ENCODE measurements at regions not wholly inside any gene's neighbourhood (a gene's known extent, or its start where the extent isn't known, plus 50 kb on each side); places are given as distances from the start of the nearest gene placed in this dataset.

- Histone ChIP-seq H3K4me1 (ENCODE audit: insufficient read depth) (peaks cover 1% of the 10 kb centered on the region), H3K4me3 (ENCODE audit: low read depth, low read length) (no peak overlapping the region)
- WGBS: 79% methylated on average over 3 of the region's 3 CpGs
Observed at GRCh38 chr7:96836456-96836855, 126.8 kb upstream of the SEM1 start.

GRCh38 chr7:96837593-96837992 is 127.9 kb upstream of the SEM1 start:
- Histone ChIP-seq H3K4me1 (ENCODE audit: insufficient read depth) (peaks cover 1% of the 10 kb centered on the region), H3K27ac (ENCODE audit: low read depth) (no peak overlapping the region), H3K4me3 (ENCODE audit: low read depth, low read length) (no peak overlapping the region), H3K36me3 (ENCODE audit: insufficient read depth) (no peaks in the 10 kb centered on the region)
- 68% methylated on average over 2 of the region's 2 CpGs for WGBS
- DNase-seq (ENCODE audit: extremely low spot score): no peak

More at GRCh38 chr7:96836456-96836855, 126.8 kb upstream of the SEM1 start:
- no peaks in the 10 kb centered on the region for H3K36me3 ChIP-seq (ENCODE audit: insufficient read depth)
- H3K27ac ChIP-seq (ENCODE audit: low read depth): no peak overlapping the region
- DNase-seq (ENCODE audit: extremely low spot score): no peak

GRCh38 chr7:96838481-96838880 is 128.8 kb upstream of the SEM1 start:
- Histone ChIP-seq H3K4me3 (ENCODE audit: low read depth, low read length) (no peak overlapping the region), H3K4me1 (ENCODE audit: insufficient read depth) (peaks cover 1% of the 10 kb centered on the region), H3K27ac (ENCODE audit: low read depth) (no peak overlapping the region), H3K36me3 (ENCODE audit: insufficient read depth) (no peaks in the 10 kb centered on the region)
- WGBS: 67% methylated on average over 7 of the region's 7 CpGs
- DNase-seq (ENCODE audit: extremely low spot score): no peak

DNA sequence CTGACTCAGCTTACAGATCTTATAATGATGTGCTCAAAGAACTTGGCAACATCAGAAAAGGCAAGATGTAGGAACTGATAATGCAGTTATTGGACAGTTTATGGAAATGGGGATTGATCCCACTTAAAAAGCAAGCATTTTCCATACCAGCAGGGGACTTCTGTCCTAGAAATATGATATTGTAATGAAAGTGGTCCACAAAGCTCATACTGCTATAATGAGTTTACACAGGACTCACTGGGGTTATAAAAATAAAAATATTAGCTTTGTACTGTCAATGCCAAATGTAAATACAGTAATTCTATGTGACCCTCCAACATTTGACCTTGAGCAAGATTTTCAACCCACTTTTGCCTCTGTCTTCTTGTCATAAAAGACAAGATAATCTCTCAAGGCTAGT is 145.5 kb upstream of the SEM1 start:
- DNase-seq (ENCODE audit: extremely low spot score): no peak
- no peak overlapping the region for H3K27ac ChIP-seq (ENCODE audit: low read depth)
- H3K4me3 ChIP-seq (ENCODE audit: low read depth, low read length): no peak overlapping the region
- H3K36me3 ChIP-seq (ENCODE audit: insufficient read depth): no peaks in the 10 kb centered on the region
- H3K4me1 ChIP-seq (ENCODE audit: insufficient read depth): no peaks in the 10 kb centered on the region

GRCh38 chr7:96855691-96856090 is 146.0 kb upstream of the SEM1 start:
- H3K27ac ChIP-seq (ENCODE audit: low read depth): no peak overlapping the region
- no peaks in the 10 kb centered on the region for H3K4me1 ChIP-seq (ENCODE audit: insufficient read depth)
- WGBS: 75% methylated on average over 1 of the region's 1 CpG
- no peak overlapping the region for H3K4me3 ChIP-seq (ENCODE audit: low read depth, low read length)
- H3K36me3 ChIP-seq (ENCODE audit: insufficient read depth): no peaks in the 10 kb centered on the region
- DNase-seq (ENCODE audit: extremely low spot score): no peak

DNA sequence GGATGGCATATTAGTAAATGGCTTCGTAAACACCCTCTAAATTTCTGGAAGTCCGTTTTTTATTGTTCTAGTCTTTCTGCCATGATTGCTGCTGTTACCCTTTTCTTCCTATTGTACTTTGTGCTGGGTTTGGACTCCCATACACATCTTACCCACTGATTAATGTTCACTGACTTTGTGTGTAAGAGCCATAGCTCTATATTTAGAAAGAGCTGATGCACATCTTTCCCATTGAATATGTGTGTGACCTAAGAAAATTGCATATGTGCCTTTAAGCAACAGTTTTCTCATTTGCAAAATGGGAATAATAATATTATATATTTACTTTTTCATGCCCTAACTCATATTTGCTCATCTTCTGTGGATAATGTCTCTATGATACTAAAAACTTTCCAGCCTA is 135.8 kb upstream of the DLX6 start:
- 76% methylated on average over 2 of the region's 2 CpGs for WGBS
- no peak overlapping the region for H3K4me3 ChIP-seq (ENCODE audit: low read depth, low read length)
- H3K4me1 ChIP-seq (ENCODE audit: insufficient read depth): no peaks in the 10 kb centered on the region
- DNase-seq (ENCODE audit: extremely low spot score): no peak
- no peaks in the 10 kb centered on the region for H3K36me3 ChIP-seq (ENCODE audit: insufficient read depth)
- no peak overlapping the region for H3K27ac ChIP-seq (ENCODE audit: low read depth)

- H3K36me3 ChIP-seq (ENCODE audit: insufficient read depth): no peaks in the 10 kb centered on the region
- H3K27ac ChIP-seq (ENCODE audit: low read depth): no peak overlapping the region
- 36% methylated on average over 2 of the region's 2 CpGs for WGBS
- no peak for DNase-seq (ENCODE audit: extremely low spot score)
- no peaks in the 10 kb centered on the region for H3K4me1 ChIP-seq (ENCODE audit: insufficient read depth)
- H3K4me3 ChIP-seq (ENCODE audit: low read depth, low read length): no peak overlapping the region
Observed at GRCh38 chr7:96870185-96870584, 135.2 kb upstream of the DLX6 start.

- H3K36me3 ChIP-seq (ENCODE audit: insufficient read depth): no peaks in the 10 kb centered on the region
- H3K27ac ChIP-seq (ENCODE audit: low read depth): no peak overlapping the region
- no peaks in the 10 kb centered on the region for H3K4me1 ChIP-seq (ENCODE audit: insufficient read depth)
- DNase-seq (ENCODE audit: extremely low spot score): no peak
- no peak overlapping the region for H3K4me3 ChIP-seq (ENCODE audit: low read depth, low read length)
Observed at GRCh38 chr7:96870934-96871333, 134.4 kb upstream of the DLX6 start.

GRCh38 chr7:96887426-96887825 is 117.9 kb upstream of the DLX6 start:
- no peaks in the 10 kb centered on the region for H3K36me3 ChIP-seq (ENCODE audit: insufficient read depth)
- no peaks in the 10 kb centered on the region for H3K4me1 ChIP-seq (ENCODE audit: insufficient read depth)
- no peak overlapping the region for H3K27ac ChIP-seq (ENCODE audit: low read depth)
- WGBS: 48% methylated on average over 2 of the region's 2 CpGs
- no peak overlapping the region for H3K4me3 ChIP-seq (ENCODE audit: low read depth, low read length)
- no peak for DNase-seq (ENCODE audit: extremely low spot score)

GRCh38 chr7:96899108-96899507 is 106.2 kb upstream of the DLX6 start:
- Histone ChIP-seq H3K27ac (ENCODE audit: low read depth) (no peak overlapping the region), H3K36me3 (ENCODE audit: insufficient read depth) (no peaks in the 10 kb centered on the region), H3K4me3 (ENCODE audit: low read depth, low read length) (no peak overlapping the region), H3K4me1 (ENCODE audit: insufficient read depth) (no peaks in the 10 kb centered on the region)
- WGBS: 26% methylated on average over 1 of the region's 1 CpG
- no peak for DNase-seq (ENCODE audit: extremely low spot score)

DNA sequence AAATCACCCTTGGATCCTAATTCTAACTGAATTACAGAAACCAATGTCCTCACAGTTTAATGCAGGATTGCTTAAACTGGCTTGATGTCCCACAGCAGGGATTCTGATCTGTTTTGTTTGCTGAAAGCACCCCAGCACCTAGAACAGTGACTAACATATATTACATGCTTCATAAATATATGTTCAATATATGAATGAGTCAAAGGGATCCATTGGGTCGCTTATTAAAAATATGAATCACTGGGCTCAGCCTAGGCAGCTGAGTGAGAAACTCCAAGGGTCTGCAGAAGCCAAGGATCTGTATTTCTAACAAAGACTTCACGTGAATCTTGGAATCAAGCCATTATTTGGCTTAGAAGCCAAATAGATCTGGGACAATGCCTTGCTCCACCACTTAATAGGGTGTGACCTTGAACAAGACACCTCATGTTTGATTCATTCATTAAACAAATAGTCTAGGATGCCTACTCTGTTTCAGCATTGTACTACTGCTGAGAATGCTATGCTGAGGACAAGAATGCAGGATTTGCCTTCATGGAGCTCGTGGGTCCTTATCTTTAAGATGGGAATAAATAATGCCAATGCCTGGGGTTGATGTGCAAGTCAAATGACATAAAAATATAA is 103.4 kb upstream of the DLX6 start:
- DNase-seq (ENCODE audit: extremely low spot score): no peak
- WGBS: 47% methylated on average over 3 of the region's 3 CpGs
- no peak overlapping the region for H3K4me3 ChIP-seq (ENCODE audit: low read depth, low read length)

DNA sequence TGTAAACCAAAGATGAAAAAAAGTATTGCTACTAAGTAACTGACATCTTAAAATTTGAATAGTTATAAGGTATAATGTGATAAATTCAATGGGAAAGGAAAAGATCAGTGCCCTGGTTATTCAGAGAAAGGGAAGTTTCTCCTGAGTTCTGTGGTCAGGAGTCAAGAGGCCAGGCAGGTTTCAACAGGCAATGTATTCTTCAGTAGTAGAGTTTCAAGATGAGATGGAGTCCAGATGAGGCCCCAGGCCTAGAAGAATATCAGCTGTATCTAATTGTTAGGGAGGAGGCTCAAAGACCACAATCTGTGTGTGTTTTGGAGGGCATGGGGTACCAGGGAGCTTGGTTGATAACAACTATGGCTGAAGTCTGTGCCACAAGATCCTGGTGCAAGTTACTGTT is 101.4 kb upstream of the DLX6 start:
- no peaks in the 10 kb centered on the region for H3K4me1 ChIP-seq (ENCODE audit: insufficient read depth)
- no peak overlapping the region for H3K4me3 ChIP-seq (ENCODE audit: low read depth, low read length)
- H3K36me3 ChIP-seq (ENCODE audit: insufficient read depth): no peaks in the 10 kb centered on the region
- no peak overlapping the region for H3K27ac ChIP-seq (ENCODE audit: low read depth)
- no peak for DNase-seq (ENCODE audit: extremely low spot score)

More for the DNA sequence above, 103.4 kb upstream of the DLX6 start:
- Histone ChIP-seq H3K27ac (ENCODE audit: low read depth) (no peak overlapping the region), H3K36me3 (ENCODE audit: insufficient read depth) (no peaks in the 10 kb centered on the region), H3K4me1 (ENCODE audit: insufficient read depth) (no peaks in the 10 kb centered on the region)

GRCh38 chr7:96910486-96910885 is 94.9 kb upstream of the DLX6 start:
- 77% methylated on average over 3 of the region's 3 CpGs for WGBS
- Histone ChIP-seq H3K27ac (ENCODE audit: low read depth) (no peak overlapping the region), H3K4me3 (ENCODE audit: low read depth, low read length) (no peak overlapping the region), H3K4me1 (ENCODE audit: insufficient read depth) (no peaks in the 10 kb centered on the region), H3K36me3 (ENCODE audit: insufficient read depth) (no peaks in the 10 kb centered on the region)
- DNase-seq (ENCODE audit: extremely low spot score): no peak

DNA sequence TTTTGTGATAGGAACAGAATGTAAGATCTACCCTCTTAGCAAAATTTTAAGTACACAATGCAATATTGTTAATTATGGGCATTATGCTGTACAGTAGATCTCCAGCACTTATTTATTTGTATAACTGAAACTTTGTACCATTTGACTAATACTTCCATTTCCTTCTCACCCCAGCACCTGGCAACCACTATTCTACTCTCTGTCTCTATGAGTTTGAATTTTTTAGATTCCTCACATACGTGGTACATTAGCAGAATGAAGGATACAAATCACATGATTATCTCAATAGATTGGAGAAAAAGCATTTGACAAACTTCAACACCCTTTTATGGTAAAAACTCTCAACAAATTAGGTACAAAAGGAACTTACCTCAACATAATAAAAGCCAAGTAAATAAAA is 90.3 kb upstream of the DLX6 start:
- 26% methylated on average over 1 of the region's 1 CpG for WGBS
- Histone ChIP-seq H3K4me1 (ENCODE audit: insufficient read depth) (no peaks in the 10 kb centered on the region), H3K4me3 (ENCODE audit: low read depth, low read length) (no peak overlapping the region), H3K27ac (ENCODE audit: low read depth) (no peak overlapping the region), H3K36me3 (ENCODE audit: insufficient read depth) (no peaks in the 10 kb centered on the region)
- no peak for DNase-seq (ENCODE audit: extremely low spot score)

GRCh38 chr7:96920064-96920463 is 85.3 kb upstream of the DLX6 start:
- no peak overlapping the region for H3K27ac ChIP-seq (ENCODE audit: low read depth)
- no peaks in the 10 kb centered on the region for H3K4me1 ChIP-seq (ENCODE audit: insufficient read depth)
- no peak overlapping the region for H3K4me3 ChIP-seq (ENCODE audit: low read depth, low read length)
- no peak for DNase-seq (ENCODE audit: extremely low spot score)
- no peaks in the 10 kb centered on the region for H3K36me3 ChIP-seq (ENCODE audit: insufficient read depth)
